HG02763 (cell line): ENCODE measurements at regions not wholly inside any gene's neighbourhood (a gene's known extent, or its start where the extent isn't known, plus 50 kb on each side); places are given as distances from the start of the nearest gene placed in this dataset.

Experiments
- ATAC-seq: cut with Tn5 transposase; IDR thresholded peaks from one replicate; pipeline ENCODE4 v1.9.1; 2021; ENCODE audit warnings: mild to moderate bottlenecking, moderate library complexity; ENCODE audit not compliant: unreplicated experiment

DNA sequence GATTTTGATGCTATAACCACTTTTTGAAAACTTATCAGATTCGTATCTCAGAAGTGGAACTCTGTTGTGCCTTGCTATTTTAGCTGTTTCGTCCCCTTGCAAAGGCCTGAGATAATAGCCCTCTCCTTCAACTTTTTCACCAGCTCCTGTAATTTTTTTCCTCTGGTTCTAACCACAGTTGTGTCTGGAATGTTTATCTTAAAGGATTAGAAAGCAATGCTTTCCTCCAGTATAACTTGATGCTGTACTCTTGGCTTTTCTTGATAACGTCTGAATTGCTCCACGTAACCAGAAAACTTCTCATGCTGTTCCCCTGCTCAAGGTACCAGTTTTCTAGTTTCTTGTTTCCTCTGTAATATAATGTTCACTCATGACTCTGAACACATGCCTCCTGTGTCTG is 209.4 kb downstream of the DTWD2 start:
- no peak for ATAC-seq

- no peak for ATAC-seq
Observed at GRCh38 chr5:118777189-118777736, 211.1 kb downstream of the DTWD2 start.

DNA sequence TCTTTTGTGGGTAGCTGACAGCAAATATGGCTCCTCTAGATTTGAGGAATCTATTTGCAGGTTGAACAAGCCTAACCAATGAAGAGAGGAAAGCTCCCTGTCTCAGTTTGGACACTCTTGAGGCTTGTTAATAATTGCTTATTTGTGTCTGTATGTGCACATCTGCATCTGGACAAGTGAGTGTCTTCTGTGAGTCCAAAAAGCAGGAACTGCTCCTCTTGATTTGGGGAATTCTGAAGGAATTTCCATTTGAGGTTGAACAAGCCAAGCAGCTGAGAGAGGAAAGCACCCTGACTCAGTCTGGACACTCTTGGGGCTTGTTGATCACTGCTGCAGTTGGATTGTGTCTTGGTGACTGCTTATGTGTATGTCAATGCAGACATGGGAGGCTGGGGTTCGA is 211.6 kb downstream of the DTWD2 start:
- ATAC-seq: peak; percentile 60

GRCh38 chr5:118775790-118776499 is 212.4 kb downstream of the DTWD2 start:
- ATAC-seq: peak; percentile 41

GRCh38 chr5:118768607-118769175 is 219.7 kb downstream of the DTWD2 start:
- no peak for ATAC-seq

GRCh38 chr5:118762291-118762690 is 226.1 kb downstream of the DTWD2 start:
- ATAC-seq: no peak

DNA sequence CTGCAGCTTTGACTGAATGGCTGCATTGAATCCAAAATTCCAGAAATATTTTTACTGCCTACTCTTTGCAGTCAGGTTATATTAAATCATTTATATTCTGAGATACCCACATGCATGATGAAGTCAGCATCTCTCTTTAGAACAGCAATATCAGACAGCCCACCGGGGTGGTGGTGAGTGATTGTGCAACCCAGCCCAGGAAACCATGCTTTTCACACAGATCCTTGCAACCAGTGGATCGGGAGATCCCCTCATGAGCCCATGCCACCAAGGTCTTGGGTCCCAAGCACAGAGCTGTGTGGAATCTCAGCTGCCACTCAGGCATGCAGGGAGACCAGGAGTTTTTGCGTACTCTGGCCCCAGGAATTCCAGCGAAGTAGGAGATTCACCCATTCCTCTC is 226.5 kb downstream of the DTWD2 start:
- ATAC-seq: no peak

DNA sequence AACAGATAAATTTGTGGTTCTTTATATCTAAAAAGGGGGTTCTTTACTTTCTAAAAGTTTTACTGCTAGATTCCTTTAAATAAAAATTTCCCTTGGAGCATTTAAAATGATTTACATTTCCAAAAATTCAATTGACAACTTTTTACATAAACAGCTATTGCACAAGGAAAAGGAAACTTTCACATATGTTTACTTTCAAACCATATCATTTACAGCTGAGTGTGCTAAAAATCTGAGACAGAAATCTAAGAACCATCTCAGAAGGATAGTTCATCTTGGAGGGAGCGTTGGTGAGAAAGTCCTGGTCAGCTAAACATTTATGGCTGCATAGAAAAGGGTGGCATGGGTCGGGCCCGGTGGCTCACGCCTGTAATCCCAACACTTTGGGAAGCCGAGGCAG is 235.4 kb downstream of the DTWD2 start:
- no peak for ATAC-seq

DNA sequence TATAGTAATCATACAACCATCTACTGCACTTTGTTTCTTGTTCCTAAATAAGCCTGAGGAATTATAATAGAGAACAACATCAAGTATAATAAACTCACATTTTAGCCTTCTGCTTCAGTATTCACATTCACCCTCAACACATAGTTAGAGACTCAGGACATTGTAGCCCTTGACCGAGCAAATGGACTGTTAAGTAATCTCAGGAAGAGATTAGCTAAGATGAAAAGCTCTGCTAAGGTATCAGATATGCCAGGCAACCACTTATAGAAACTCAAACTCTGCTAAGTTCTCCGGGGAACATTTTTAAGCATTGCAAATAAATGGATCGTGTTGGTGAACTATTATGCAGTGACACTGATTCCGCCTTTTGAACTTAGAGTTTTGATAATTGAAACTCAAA is 252.0 kb downstream of the DTWD2 start:
- ATAC-seq: no peak

DNA sequence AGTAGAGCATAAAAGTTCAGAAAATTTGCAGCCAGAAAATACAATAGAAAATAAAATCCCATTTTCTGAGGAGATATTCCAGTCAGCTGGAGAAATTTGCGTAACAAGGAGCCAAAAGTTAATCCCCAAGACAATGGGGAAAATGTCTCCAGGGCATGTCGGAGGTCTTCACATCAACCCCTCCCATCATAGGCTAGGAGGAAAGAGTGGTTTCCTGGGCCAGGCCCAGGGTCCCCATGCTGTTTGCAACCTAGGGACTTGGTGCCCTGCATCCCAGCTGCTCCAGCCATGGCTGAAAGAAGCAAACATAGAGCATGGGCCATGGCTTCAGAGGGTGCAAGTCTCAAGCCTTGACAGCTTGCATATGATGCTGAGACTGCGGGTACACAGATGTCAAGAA is 255.0 kb downstream of the DTWD2 start:
- ATAC-seq: no peak

DNA sequence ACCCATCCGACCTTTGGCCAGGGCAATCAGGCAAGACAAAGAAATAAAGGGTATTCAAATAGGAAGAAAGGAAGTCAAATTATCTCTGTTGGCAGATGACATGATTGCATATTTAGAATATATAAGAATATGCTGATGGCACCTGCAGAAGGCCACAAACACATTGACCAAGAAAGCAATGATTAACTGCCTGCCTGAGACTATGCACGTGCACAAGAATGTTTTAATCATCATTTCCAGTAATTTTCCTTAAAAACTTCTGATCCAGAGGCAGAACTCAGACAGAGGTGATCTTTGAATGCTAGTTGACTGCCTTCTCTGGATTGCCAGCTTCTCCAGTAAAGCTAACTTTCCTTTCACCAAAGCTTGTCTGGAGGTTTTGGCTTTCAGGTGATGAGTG is 260.2 kb downstream of the DTWD2 start:
- no peak for ATAC-seq

GRCh38 chr5:118726891-118727290 is 261.5 kb downstream of the DTWD2 start:
- ATAC-seq: no peak

GRCh38 chr5:118723021-118723338 is 265.4 kb downstream of the DTWD2 start:
- ATAC-seq: peak; percentile 69

- peak; percentile 60 for ATAC-seq
Observed at GRCh38 chr5:118722122-118723020, 266.0 kb downstream of the DTWD2 start.

GRCh38 chr5:118711727-118712126 is 276.6 kb downstream of the DTWD2 start:
- ATAC-seq: no peak

DNA sequence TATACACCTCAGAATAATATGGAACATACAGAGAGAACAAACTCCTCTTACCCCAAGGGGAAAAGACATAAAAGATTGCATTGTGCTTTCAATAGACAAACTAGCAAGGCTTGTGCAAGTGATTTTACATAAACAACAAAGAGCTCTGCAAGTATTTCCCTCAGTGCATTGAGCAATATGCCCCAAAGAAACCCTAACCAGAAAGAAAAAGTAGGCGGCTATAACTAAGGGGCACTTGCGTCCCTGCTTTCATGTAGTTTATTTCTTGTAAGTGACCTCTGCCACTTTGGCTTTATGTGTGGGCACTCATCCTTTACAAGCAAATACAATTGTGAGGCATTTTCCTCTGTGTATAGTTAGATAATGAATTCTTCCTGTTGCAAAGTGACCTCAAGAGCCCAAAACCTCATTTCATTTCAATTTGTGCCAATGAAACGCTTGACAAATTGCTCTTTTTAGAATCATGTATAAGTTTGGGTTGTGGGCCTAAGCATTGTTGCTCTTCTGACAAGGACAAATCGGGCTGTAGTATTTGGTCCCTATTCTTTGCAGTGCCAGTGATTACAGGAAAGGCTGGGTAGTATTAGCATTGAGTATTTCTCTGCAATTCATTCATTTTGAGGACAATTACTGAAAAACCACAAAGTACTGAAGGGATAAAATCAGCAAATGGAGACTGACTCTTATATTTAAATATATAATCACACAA is 282.2 kb downstream of the DTWD2 start:
- ATAC-seq: no peak

GRCh38 chr5:118703241-118703640 is 285.1 kb downstream of the DTWD2 start:
- no peak for ATAC-seq

DNA sequence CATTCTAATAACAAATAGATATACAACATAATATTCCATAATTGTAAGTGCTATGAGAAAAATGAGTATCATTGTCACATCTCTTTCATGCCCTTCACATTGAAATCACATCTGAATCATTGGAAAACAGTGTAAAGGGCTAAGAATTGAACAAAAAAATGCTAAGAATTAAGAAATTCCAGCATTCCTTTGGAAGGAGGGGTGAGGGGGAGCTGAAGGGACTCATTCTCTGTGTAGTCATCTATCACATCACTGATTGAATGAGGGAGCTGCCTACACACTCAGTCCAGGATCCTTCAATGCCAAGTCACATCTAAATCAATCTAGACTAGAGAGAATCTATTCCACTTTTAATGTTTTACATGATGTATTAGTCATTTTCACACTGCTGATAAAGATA is 286.6 kb downstream of the DTWD2 start:
- ATAC-seq: no peak

DNA sequence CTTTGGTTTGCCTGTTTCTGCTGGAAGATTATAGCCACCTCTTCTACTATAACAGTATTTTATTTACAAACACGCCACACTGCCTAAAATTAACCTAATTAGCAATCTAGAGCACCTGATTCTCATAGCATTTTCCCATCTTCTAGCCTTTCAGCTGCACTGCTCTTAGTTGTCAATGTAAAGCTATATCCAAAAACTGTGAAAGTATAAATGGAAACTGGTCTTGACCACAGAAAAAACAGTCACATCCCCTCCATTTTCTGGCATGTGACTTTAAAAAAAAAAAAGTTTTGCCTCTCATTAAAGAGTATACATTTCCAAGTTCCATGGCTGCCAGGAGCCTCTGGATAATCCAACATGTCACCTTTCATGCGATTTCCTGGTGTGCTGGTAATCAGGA is 287.8 kb downstream of the DTWD2 start:
- ATAC-seq: no peak

GRCh38 chr5:118698774-118699173 is 289.6 kb downstream of the DTWD2 start:
- no peak for ATAC-seq

DNA sequence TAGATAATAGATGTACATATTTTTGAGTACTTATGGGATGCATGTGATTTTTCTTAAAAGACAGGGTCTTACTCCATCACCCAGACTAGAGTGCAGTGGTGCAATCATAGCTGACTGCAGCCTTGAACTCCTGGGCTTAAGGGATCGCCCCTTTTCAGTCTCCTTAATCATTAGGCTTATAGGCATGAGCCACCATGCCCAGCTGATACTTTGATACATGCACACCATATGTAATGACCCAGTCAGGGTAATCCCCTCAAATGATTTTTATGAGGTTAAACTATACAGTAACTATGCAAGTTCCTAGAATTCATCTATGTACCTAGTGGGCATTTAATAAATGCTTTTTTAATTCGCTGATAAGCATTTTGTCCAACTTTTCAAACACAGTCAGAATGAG is 292.3 kb downstream of the DTWD2 start:
- ATAC-seq: no peak
